Stomach (tissue), 8 donors: ENCODE measurements at regions not wholly inside any gene's neighbourhood (a gene's known extent, or its start where the extent isn't known, plus 50 kb on each side); places are given as distances from the start of the nearest gene placed in this dataset.

Experiments
- DNase-seq, 2 donors: peaks; one replicate each; pipeline versions ENCODE4 v3.0.0 to v3.0.0-alpha.2; 2013 to 2019
- H3K27ac ChIP-seq, 5 donors: fragments of 200-600 bp in 4 of 5; sonication (generic) in 4 of 5; one replicate each; pipeline ENCODE4 v1.5.1; 2013 to 2019; ENCODE audit warnings: mild to moderate bottlenecking in 1 of 5, moderate library complexity in 1 of 5
- H3K27me3 ChIP-seq, 3 donors: fragments of 200-600 bp; sonication (generic); one replicate each; pipeline ENCODE4 v1.5.1; 2017 to 2019; ENCODE audit warnings: mixed run types in 1 of 3
- H3K36me3 ChIP-seq, 4 donors: fragments of 200-600 bp; sonication (generic); 1 replicate in 3 of 4; 2 replicates in 1 of 4; pipeline ENCODE4 v1.5.1; 2016 to 2019
- H3K4me1 ChIP-seq, 4 donors: fragments of 200-600 bp; sonication (generic); one replicate each; pipeline ENCODE4 v1.5.1; 2016 to 2019
- H3K4me3 ChIP-seq, 4 donors: fragments of 200-600 bp; sonication (generic) in 3 of 4; one replicate each; pipeline ENCODE4 v1.5.1; 2016 to 2019; ENCODE audit warnings: mild to moderate bottlenecking in 1 of 4
- H3K9me3 ChIP-seq, 4 donors: fragments of 200-600 bp; sonication (generic); one replicate each; pipeline ENCODE4 v1.5.1; 2016 to 2019
- EP300 ChIP-seq: sonication (generic); formaldehyde crosslinking; IDR thresholded peaks from one replicate; pipeline ENCODE4 v1.6.1; 2017; ENCODE audit warnings: antibody characterized with exemption
- POLR2A ChIP-seq, 4 donors: fragments of 450-650 bp; IDR thresholded peaks; one replicate each; pipeline ENCODE4 v1.6.1; 2016; ENCODE audit warnings: antibody characterized with exemption in 4 of 4, control low read depth in 2 of 4, mild to moderate bottlenecking in 1 of 4, moderate library complexity in 1 of 4
- POLR2AphosphoS5 ChIP-seq, 3 donors: sonication (generic); formaldehyde crosslinking; IDR thresholded peaks; one replicate each; pipeline ENCODE4 v1.6.1; 2016; ENCODE audit warnings: antibody characterized with exemption in 3 of 3
- WGBS, 5 donors: extraction: QIAGEN DNeasy Blood & Tissue Kit in 3 of 5; methylation state at CpG; one replicate each; pipeline versions ENCODE4 v1.1.5 to v1.1.7; 2013 to 2018; 5-methylcytosine and 5-hydroxymethylcytosine counted together
- intact Hi-C: fragments of 100-400 bp; cut with DNase I; formaldehyde crosslinking; loops from one replicate; pipeline ENCODE4 v1.15.1; 2023; ENCODE audit warnings: low total_unique reads
- TF ChIP-seq, protein P1 (sequence below), 7 experiments: fragments of 450-650 bp in 4 of 7; fragments of 200-600 bp in 3 of 7; sonication (generic) in 3 of 7; IDR thresholded peaks; one replicate each; pipeline ENCODE4 v1.5.1; 2016 to 2019; ENCODE audit warnings: antibody characterized with exemption in 7 of 7, control low read depth in 2 of 7, mild to moderate bottlenecking in 1 of 7
- donor health status: healthy with polysubstance abuse.
- donor health status: Bipolar disorder and iron deficiency.
- donor health status: healthy.

DNA sequence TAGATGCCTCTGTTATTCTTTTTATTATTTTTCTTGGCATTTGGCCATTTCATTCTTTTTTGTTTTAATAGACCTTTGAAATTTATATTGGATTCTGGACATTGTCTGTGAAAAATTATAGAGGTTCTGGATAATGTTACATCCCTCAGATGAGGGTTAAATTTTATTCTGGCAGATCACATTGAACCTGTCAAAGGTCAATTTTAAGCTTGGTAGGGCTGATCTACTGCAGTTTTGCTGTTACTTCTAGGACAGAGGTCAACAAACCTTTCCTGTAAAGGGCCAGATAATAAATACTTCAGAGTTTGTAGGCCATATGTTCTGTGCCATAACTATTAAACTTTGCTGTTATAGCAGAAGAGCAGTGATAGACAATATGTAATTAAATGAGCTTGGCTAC is 318.9 kb upstream of the DPPA4 start:
- Histone ChIP-seq H3K4me1 (no peaks in the 10 kb centered on the region), H3K27me3 (no peaks in the 10 kb centered on the region), H3K4me3 (no peak overlapping the region), H3K27ac (no peak overlapping the region), H3K9me3 (peaks cover 0 to 25% (median 9%) of the 10 kb centered on the region in 4 donors), H3K36me3 (no peaks in the 10 kb centered on the region)
- no peak for TF ChIP-seq EP300
- TF ChIP-seq POLR2AphosphoS5 (IDR thresholded peaks at IDR 0.05), result no peak
- TF ChIP-seq, protein P1, sequence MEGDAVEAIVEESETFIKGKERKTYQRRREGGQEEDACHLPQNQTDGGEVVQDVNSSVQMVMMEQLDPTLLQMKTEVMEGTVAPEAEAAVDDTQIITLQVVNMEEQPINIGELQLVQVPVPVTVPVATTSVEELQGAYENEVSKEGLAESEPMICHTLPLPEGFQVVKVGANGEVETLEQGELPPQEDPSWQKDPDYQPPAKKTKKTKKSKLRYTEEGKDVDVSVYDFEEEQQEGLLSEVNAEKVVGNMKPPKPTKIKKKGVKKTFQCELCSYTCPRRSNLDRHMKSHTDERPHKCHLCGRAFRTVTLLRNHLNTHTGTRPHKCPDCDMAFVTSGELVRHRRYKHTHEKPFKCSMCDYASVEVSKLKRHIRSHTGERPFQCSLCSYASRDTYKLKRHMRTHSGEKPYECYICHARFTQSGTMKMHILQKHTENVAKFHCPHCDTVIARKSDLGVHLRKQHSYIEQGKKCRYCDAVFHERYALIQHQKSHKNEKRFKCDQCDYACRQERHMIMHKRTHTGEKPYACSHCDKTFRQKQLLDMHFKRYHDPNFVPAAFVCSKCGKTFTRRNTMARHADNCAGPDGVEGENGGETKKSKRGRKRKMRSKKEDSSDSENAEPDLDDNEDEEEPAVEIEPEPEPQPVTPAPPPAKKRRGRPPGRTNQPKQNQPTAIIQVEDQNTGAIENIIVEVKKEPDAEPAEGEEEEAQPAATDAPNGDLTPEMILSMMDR (IDR thresholded peaks at IDR 0.05), result no peak
- no peak for TF ChIP-seq POLR2A (IDR thresholded peaks at IDR 0.05)
- intact Hi-C loops, result no loop called here
- DNase-seq, result no peak

DNA sequence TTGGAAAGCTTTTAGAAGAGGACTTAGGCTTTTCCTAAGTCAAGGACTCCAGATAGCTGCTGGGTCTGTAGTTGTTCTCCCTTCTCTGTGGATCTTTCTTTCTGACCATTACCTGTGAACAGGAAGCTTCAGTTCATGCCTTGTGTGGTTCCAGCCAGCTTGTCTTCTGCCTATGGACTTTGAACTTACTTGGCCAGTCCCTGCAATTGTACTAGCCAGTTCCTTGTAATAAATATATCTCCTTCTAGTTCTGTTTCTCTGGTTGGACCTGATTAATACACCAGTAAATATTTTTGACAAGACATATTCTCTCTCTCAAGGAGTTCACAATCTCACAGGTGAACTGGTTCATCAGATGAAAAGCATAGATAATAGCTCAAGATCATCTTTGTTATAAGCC is 341.3 kb upstream of the DPPA4 start:
- intact Hi-C loops, result no loop called here
- Histone ChIP-seq H3K4me3 (no peak overlapping the region), H3K4me1 (no peaks in the 10 kb centered on the region), H3K9me3 (no peaks in the 10 kb centered on the region), H3K27ac (no peak overlapping the region), H3K27me3 (no peaks in the 10 kb centered on the region), H3K36me3 (no peaks in the 10 kb centered on the region)
- TF ChIP-seq POLR2A (IDR thresholded peaks at IDR 0.05), result no peak
- peak in 1 of 3 donors; percentile 27 for TF ChIP-seq POLR2AphosphoS5 (IDR thresholded peaks at IDR 0.05)
- DNase-seq, result no peak

DNA sequence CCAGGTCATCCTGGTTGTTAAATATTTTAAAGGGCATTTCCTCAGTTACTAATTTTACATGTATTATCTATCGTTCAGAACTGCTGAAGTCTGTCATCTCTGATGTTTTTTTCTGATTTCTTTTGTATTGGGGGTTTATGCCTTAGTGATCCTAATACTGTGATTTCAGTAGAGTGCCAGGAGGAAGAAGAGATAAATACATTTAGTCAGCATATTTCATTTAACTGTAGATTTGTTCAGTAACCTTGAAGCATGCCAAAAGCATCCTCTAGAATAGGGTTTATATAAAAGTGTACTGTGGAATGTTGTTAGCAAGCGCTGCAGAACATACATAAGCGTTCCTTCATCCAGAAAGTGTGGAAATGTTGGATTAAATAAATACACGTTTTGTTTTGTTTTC is 342.3 kb upstream of the DPPA4 start:
- H3K9me3 ChIP-seq, result no peaks in the 10 kb centered on the region
- intact Hi-C loops, result no loop called here
- no peaks in the 10 kb centered on the region for H3K27me3 ChIP-seq
- DNase-seq, result no peak
- no peak for TF ChIP-seq EP300
- TF ChIP-seq, protein P1 (IDR thresholded peaks at IDR 0.05), result no peak
- TF ChIP-seq POLR2AphosphoS5 (IDR thresholded peaks at IDR 0.05), result no peak
- TF ChIP-seq POLR2A (IDR thresholded peaks at IDR 0.05), result no peak
- H3K36me3 ChIP-seq, result no peaks in the 10 kb centered on the region
- H3K4me3 ChIP-seq, result no peak overlapping the region
- H3K4me1 ChIP-seq, result peaks cover 0 to 2% (median 0%) of the 10 kb centered on the region in 4 donors
- no peak overlapping the region for H3K27ac ChIP-seq
- WGBS, 5 donors, result 70 to 82% (median 81%) methylated on average over 4 of the region's 4 CpGs

DNA sequence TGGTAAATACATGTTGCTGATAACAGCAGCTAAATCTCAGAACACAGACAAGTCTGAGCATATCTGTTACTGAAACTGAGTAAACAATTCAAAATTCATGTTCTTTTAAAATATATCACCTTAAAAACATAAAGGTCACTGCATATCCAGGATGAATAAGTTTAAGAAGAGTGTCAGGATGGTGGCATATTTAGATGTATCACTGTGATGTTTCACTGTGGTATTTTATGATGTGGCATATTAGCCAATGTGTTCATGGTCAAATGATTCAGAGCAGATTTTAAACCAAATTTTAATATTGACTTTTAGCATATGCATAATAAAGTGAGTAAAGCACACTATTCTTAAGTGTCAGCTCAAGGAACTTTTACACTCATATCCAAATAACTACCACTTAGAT is 346.4 kb upstream of the DPPA4 start:
- Histone ChIP-seq H3K36me3 (no peaks in the 10 kb centered on the region), H3K27ac (no peak overlapping the region), H3K27me3 (no peaks in the 10 kb centered on the region), H3K4me1 (peaks cover 0 to 13% (median 2%) of the 10 kb centered on the region in 4 donors), H3K4me3 (no peak overlapping the region), H3K9me3 (no peaks in the 10 kb centered on the region)
- TF ChIP-seq POLR2AphosphoS5 (IDR thresholded peaks at IDR 0.05) (no peak), EP300 (no peak), POLR2A (IDR thresholded peaks at IDR 0.05) (no peak)
- TF ChIP-seq, protein P1 (IDR thresholded peaks at IDR 0.05), result no peak
- intact Hi-C loops, result no loop called here
- DNase-seq, result no peak

DNA sequence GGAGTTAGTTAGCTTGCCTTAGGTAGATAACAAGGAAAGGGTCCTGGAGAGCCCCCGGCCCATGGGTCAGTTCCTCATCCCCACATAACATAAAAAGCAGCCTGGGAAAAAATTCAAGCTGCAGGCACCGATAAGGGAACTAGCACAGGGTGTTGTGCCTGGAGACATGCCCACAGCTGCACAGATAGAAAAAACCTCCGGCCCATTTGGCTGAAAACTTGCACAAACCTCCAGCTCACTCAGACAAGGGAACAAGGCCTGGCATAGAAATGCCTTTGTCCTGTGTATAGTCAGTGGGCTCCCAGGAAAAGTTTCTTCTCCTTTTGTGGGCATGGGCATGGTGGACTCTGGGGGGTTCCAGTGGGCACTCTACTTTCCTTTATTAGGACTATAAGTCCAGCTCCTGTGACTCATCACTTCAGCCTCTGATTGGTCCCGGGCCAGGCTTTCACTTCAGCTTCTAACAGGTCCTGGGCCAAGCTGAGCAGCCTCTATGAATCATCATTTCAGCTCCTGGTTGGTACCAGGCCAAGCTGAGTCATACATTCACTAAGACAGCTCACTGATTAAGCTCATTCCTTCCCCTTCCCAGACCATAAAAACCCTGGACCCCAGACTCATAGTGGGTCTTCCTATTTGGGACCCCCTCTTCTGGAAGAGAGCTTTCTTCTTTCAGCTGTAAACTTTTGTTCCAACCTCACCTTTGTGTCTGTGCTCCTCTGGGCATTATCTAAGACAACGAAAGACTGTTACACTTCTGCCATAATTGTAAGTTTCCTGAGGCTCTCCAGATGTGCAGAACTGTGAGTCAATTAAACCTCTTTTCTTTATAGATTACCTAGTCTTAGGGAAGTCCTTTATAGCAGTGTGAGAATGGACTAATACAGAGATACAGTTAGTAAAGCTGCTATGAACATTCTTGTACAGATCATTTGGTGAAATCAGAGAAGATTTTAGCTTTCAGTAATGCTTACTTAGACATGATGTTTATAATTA is 348.0 kb upstream of the DPPA4 start:
- Histone ChIP-seq H3K4me1 (peaks cover 0 to 13% (median 2%) of the 10 kb centered on the region in 4 donors), H3K27ac (peak overlapping the region; percentile 16 to 72 (median 45)), H3K4me3 (peak overlapping the region in 1 of 4 donors; percentile 10), H3K36me3 (no peaks in the 10 kb centered on the region), H3K9me3 (peaks cover 0 to 2% (median 0%) of the 10 kb centered on the region in 4 donors), H3K27me3 (no peaks in the 10 kb centered on the region)
- peak; percentile 51 to 81 for DNase-seq
- intact Hi-C loops, result no loop called here
- TF ChIP-seq, protein P1 (IDR thresholded peaks at IDR 0.05), result no peak
- TF ChIP-seq POLR2AphosphoS5 (IDR thresholded peaks at IDR 0.05), result peak in 1 of 3 donors; percentile 50
- TF ChIP-seq EP300, result no peak
- no peak for TF ChIP-seq POLR2A (IDR thresholded peaks at IDR 0.05)
- 28 to 46% (median 31%) methylated on average over 5 of the region's 5 CpGs for WGBS, 5 donors
